Prostate gland (tissue), 2 donors: ENCODE measurements at regions not wholly inside any gene's neighbourhood (a gene's known extent, or its start where the extent isn't known, plus 50 kb on each side); places are given as distances from the start of the nearest gene placed in this dataset.

Experiments used
- DNase-seq: peaks from one replicate; pipeline ENCODE4 v3.0.0-alpha.2; 2019; ENCODE audit warnings: low spot score
- H3K27ac ChIP-seq, 2 donors: fragments of 200-600 bp; sonication (generic); 2 replicates each; pipeline ENCODE4 v1.5.1; 2017 to 2019
- H3K27me3 ChIP-seq: fragments of 200-600 bp; sonication (generic); replicated peaks from 2 replicates; pipeline ENCODE4 v1.5.1; 2019; ENCODE audit not compliant: insufficient read depth
- H3K36me3 ChIP-seq, 2 donors: fragments of 200-600 bp; sonication (generic); 1 replicate in 1 of 2; 2 replicates in 1 of 2; pipeline versions ENCODE4 v1.5.1 to v1.8.1; 2017 to 2019
- H3K4me1 ChIP-seq: fragments of 200-600 bp; sonication (generic); replicated peaks from 2 replicates; pipeline ENCODE4 v1.5.1; 2019
- H3K4me3 ChIP-seq, 2 donors: fragments of 200-600 bp; sonication (generic); 2 replicates each; pipeline ENCODE4 v1.5.1; 2017 to 2019
- H3K9me3 ChIP-seq: fragments of 200-600 bp; sonication (generic); 2 replicates; pipeline ENCODE4 v1.5.1; 2017
- POLR2A ChIP-seq: fragments of 450-650 bp; IDR thresholded peaks from one replicate; pipeline ENCODE4 v1.6.1; 2016; ENCODE audit warnings: antibody characterized with exemption, mild to moderate bottlenecking
- POLR2AphosphoS5 ChIP-seq: sonication (generic); formaldehyde crosslinking; IDR thresholded peaks from one replicate; pipeline ENCODE4 v1.6.1; 2017; ENCODE audit warnings: antibody characterized with exemption
- WGBS: methylation state at CpG from one replicate; pipeline ENCODE4 v1.1.5; 2018; 5-methylcytosine and 5-hydroxymethylcytosine counted together
- intact Hi-C: fragments of 100-400 bp; cut with DNase I; formaldehyde crosslinking; loops from one replicate; pipeline ENCODE4 v1.14.2; 2022
- TF ChIP-seq, protein P1 (sequence below), 4 experiments: fragments of 200-600 bp in 2 of 4; fragments of 450-650 bp in 2 of 4; sonication (generic) in 2 of 4; IDR thresholded peaks; 1 replicate in 3 of 4; 2 replicates in 1 of 4; pipeline ENCODE4 v1.5.1; 2016 to 2019; ENCODE audit warnings: antibody characterized with exemption in 4 of 4, mild to moderate bottlenecking in 2 of 4, moderate library complexity in 2 of 4

DNA sequence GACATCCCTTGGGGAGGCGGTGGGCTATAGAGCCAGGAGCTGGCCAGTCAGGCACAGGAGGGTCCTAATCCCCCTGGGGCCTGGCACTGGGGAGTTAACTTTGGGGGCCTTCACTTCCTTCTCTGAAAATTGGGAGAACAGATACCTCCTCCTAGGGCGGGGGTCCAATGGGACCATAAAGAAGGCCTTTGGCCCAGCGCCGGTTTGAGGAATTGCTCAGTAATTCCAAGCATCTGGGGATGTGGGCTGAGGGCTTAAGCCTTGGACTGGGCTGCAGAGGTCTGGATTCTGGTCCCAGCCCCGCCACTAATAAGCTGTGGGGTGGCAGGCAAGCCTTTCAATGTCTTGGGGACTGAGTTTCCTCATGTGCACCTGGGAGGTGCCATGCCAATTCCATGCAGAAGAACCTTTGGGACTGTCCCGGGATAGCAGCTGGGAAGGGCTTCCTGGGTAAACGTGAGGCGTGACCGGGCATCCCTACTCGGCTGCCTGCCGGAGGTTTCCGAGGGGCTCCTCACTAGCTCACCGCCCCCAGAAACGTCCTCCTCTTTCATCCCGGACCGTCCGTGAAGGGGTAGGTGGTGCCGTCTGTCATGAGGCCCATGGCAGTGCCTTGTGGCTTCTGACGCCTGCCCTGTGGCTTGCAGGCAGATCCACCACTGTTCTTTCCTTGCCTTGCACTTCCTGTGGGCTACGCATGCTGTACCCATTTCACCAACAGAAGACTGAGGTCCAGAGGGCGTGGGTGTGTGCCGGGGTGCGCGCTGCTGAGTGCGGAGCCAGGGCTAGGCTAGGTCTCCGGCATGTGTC lies 67.4 kb upstream of the HPCAL1 start:
- TF ChIP-seq, protein P1, sequence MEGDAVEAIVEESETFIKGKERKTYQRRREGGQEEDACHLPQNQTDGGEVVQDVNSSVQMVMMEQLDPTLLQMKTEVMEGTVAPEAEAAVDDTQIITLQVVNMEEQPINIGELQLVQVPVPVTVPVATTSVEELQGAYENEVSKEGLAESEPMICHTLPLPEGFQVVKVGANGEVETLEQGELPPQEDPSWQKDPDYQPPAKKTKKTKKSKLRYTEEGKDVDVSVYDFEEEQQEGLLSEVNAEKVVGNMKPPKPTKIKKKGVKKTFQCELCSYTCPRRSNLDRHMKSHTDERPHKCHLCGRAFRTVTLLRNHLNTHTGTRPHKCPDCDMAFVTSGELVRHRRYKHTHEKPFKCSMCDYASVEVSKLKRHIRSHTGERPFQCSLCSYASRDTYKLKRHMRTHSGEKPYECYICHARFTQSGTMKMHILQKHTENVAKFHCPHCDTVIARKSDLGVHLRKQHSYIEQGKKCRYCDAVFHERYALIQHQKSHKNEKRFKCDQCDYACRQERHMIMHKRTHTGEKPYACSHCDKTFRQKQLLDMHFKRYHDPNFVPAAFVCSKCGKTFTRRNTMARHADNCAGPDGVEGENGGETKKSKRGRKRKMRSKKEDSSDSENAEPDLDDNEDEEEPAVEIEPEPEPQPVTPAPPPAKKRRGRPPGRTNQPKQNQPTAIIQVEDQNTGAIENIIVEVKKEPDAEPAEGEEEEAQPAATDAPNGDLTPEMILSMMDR (IDR thresholded peaks at IDR 0.05): no peak
- TF ChIP-seq POLR2AphosphoS5: no peak
- TF ChIP-seq POLR2A: no peak
- Histone ChIP-seq H3K27ac (no peak overlapping the region), H3K4me1 (no peaks in the 10 kb centered on the region), H3K4me3 (no peak overlapping the region), H3K9me3 (no peaks in the 10 kb centered on the region), H3K27me3 (no peaks in the 10 kb centered on the region), H3K36me3 (no peaks in the 10 kb centered on the region)
- DNase-seq: no peak
- intact Hi-C loops: no loop called here
- 84% methylated on average over 24 of the region's 26 CpGs for WGBS

DNA sequence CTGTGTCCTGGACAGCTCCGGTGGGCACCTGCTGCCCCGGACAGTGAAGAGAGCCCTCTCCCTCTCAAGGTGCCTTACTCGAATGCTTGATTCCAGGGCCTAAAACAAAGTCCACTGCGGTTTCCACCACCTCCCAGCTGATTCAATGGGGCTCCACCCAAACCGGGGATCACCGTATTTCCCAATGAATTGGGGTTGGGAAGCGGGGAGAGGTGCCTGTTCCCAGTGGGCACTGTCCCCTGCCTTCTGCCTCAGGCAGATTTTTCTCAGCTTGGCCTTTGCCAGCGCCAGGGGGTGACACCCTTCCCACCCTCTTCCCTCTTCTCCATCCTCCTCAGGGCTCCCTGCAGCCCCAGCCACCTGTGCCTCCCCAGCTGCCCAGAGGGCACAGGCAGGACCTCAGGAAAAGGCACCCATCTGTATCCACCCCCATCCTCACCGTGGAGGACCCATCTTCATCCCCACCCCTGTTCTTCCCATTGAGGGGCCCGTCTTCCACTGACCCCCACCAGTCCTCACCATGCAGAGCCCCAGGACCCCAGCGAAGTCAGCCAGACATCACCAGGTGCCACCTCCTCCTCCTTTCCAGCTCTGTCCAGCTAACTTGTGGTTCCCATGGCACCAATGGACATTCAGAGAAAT lies 66.7 kb upstream of the HPCAL1 start:
- intact Hi-C loops: no loop called here
- no peak overlapping the region for H3K27ac ChIP-seq
- 79% methylated on average over 11 of the region's 11 CpGs for WGBS
- H3K4me1 ChIP-seq: no peaks in the 10 kb centered on the region
- TF ChIP-seq, protein P1 (IDR thresholded peaks at IDR 0.05): no peak
- TF ChIP-seq POLR2A (no peak), POLR2AphosphoS5 (no peak)
- H3K36me3 ChIP-seq: no peaks in the 10 kb centered on the region
- no peak for DNase-seq
- H3K9me3 ChIP-seq: no peaks in the 10 kb centered on the region
- H3K4me3 ChIP-seq: no peak overlapping the region
- H3K27me3 ChIP-seq: no peaks in the 10 kb centered on the region

DNA sequence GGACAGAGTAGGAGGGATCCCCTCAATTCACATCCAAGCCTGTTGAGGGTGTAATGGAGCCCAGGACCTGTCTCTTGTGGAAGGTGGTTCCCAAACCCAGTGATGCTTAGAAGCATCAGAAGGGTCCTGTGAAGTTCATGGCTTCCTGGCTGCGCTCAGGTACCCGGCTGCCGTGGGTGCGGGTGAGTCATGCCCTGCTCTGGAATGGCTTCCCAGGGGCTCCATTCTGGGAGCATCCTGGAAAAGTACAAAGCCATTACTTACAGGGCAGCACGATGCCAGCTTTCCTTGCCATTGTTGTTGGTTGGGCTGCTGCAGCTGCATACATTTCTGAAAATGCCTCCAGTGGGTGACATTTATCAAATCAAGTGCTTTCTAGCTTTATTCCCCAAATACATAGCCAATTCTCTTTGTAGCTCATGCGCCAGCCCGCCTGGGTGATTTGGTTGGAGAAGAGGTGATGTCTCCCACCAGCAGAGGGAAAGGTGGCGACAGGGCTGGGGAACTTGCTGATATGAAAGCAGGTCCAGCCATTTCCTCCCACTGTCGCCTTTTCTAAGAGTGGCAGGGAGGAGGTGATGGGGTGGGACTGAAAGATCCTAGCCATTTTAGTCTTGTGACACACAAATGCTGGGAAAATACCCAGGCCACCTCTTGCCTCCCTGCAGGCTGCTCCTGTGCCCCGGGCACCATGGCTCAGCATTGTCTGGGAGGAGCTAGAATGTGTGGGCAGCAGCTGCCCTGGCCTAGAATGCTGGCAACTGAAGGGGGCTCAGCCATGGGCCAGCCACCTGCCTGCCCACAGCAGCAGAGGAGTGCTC lies 65.9 kb upstream of the HPCAL1 start:
- Histone ChIP-seq H3K4me3 (no peak overlapping the region), H3K9me3 (no peaks in the 10 kb centered on the region), H3K27me3 (no peaks in the 10 kb centered on the region), H3K36me3 (no peaks in the 10 kb centered on the region), H3K27ac (no peak overlapping the region), H3K4me1 (no peaks in the 10 kb centered on the region)
- WGBS: 77% methylated on average over 9 of the region's 10 CpGs
- TF ChIP-seq, protein P1 (IDR thresholded peaks at IDR 0.05): no peak
- TF ChIP-seq POLR2AphosphoS5 (no peak), POLR2A (no peak)
- no peak for DNase-seq
- intact Hi-C loops: no loop called here

DNA sequence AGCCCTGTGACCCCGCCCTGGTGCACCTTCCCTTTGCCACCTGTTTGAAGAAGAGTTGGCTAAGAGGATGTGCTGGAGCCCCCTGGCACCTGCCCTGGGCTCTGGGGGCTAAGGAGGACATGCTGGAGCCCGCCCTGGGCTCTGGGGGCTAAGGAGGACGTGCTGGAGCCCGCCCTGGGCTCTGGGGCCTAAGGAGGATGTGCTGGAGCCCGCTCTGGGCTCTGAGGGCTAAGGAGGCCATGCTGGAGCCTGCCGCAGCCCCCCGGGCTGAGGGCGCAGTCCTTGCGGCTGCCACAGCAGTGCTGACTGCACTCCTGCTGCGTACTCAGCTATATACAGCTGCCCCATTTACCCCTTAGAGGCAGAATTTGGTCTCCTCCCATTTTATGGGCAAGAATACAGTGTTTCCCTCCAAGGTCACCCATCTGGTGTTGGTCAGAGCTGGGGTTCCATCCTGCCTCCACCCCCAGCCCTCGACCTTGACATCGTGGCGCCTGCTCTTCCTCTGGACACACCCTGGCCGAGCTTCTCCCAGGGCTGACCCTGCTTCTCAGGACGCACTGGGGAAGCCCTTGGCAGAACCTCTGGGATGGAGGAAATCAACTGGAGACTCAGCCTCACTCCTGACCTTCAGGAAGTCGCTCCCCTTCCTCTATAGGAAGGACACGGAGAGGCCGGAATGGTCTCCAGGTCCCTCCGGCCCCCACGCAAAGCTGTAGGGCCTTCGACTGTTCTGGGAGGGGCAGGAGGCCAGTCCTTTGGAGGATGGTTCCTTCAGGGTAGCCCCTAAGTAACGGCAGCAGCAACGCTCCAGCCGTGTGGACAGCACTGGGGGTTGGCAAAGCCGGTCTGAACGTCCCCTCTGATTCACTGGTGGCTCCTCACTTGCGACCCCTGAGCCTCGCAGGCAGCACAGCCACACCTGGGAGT lies 65.0 kb upstream of the HPCAL1 start:
- H3K27ac ChIP-seq: no peak overlapping the region
- intact Hi-C loops: no loop called here
- no peaks in the 10 kb centered on the region for H3K9me3 ChIP-seq
- no peak overlapping the region for H3K4me3 ChIP-seq
- DNase-seq: no peak
- TF ChIP-seq POLR2A: no peak
- TF ChIP-seq, protein P1 (IDR thresholded peaks at IDR 0.05): no peak
- TF ChIP-seq POLR2AphosphoS5: no peak
- no peaks in the 10 kb centered on the region for H3K36me3 ChIP-seq
- 87% methylated on average over 27 of the region's 28 CpGs for WGBS
- H3K27me3 ChIP-seq: no peaks in the 10 kb centered on the region
- H3K4me1 ChIP-seq: no peaks in the 10 kb centered on the region
